22Rv1 (cell line): ENCODE measurements at regions not wholly inside any gene's neighbourhood (a gene's known extent, or its start where the extent isn't known, plus 50 kb on each side); places are given as distances from the start of the nearest gene placed in this dataset.

ENCODE experiments used
- H3K27ac ChIP-seq: fragments of 450-650 bp; 2 replicates; pipeline ENCODE4 v1.5.1; 2017
- CTCF ChIP-seq: fragments of 450-650 bp; IDR thresholded peaks from 2 replicates; pipeline ENCODE4 v1.5.1; 2017; ENCODE audit warnings: mild to moderate bottlenecking
- ZFX ChIP-seq: fragments of 450-650 bp; IDR thresholded peaks from 2 replicates; pipeline ENCODE4 v1.6.1; 2017; ENCODE audit warnings: antibody characterized with exemption, borderline replicate concordance

- H3K27ac ChIP-seq, result no peak overlapping the region
- no peak for TF ChIP-seq CTCF
- TF ChIP-seq ZFX, result no peak
These were observed 513.0 kb upstream of the KLF12 start for GRCh38 chr13:74647211-74647610.

- TF ChIP-seq ZFX, result no peak
- no peak overlapping the region for H3K27ac ChIP-seq
These were observed 511.9 kb upstream of the KLF12 start for GRCh38 chr13:74646091-74646490.

GRCh38 chr13:74645586-74645985 lies 511.4 kb upstream of the KLF12 start:
- TF ChIP-seq CTCF (no peak), ZFX (no peak)
- no peak overlapping the region for H3K27ac ChIP-seq

GRCh38 chr13:74644229-74644628 lies 510.0 kb upstream of the KLF12 start:
- no peak overlapping the region for H3K27ac ChIP-seq
- no peak for TF ChIP-seq ZFX
- no peak for TF ChIP-seq CTCF

GRCh38 chr13:74641586-74641985 lies 507.4 kb upstream of the KLF12 start:
- no peak overlapping the region for H3K27ac ChIP-seq
- TF ChIP-seq ZFX, result no peak
- TF ChIP-seq CTCF, result no peak

- H3K27ac ChIP-seq, result no peak overlapping the region
- no peak for TF ChIP-seq ZFX
- no peak for TF ChIP-seq CTCF
These were observed 499.5 kb upstream of the KLF12 start for GRCh38 chr13:74633734-74634133.

- H3K27ac ChIP-seq, result no peak overlapping the region
- TF ChIP-seq ZFX (no peak), CTCF (no peak)
These were observed 495.8 kb upstream of the KLF12 start for GRCh38 chr13:74629985-74630384.

- no peak overlapping the region for H3K27ac ChIP-seq
- TF ChIP-seq CTCF (no peak), ZFX (no peak)
These were observed 491.3 kb upstream of the KLF12 start for GRCh38 chr13:74625541-74625940.
